ENCODE measurements at regions not wholly inside any gene's neighbourhood (a gene's known extent, or its start where the extent isn't known, plus 50 kb on each side); places are given as distances from the start of the nearest gene placed in this dataset.

DNA sequence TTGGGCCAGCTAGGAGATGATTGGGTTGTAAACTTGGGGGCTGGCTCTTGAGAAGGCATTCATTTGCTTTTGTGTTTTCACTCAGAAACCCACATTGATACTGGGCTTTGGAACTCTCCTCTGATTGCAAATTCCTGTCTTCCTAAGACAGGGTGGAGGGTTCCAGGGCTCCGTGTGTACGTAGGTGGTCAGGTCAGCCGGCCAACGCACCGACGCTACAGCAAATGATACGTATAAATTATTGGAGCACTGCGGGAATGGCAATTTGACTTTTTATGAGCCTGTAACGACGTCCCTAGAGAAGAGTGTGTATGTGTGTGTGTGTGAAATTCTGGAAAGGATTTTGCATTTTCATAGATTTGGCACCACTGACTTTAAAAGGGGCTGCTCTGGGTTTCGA, 236.9 kb downstream of the SHOX start:
- no peak overlapping the region for H3K27ac ChIP-seq
- intact Hi-C loops (cut with DNase I), result no loop called here
- no peaks in the 10 kb centered on the region for H3K4me1 ChIP-seq
- no peaks in the 10 kb centered on the region for H3K9me3 ChIP-seq
- WGBS, 2 donors, result 66 to 71% methylated on average over 11 of the region's 11 CpGs
- no peaks in the 10 kb centered on the region for H3K36me3 ChIP-seq (replicated peaks in 1 of 2; ENCODE audit: insufficient read depth in 1 of 2, low read depth in 2 of 2)
- H3K4me3 ChIP-seq, result no peak overlapping the region
- no peak for TF ChIP-seq POLR2A (IDR thresholded peaks at IDR 0.05)
- TF ChIP-seq, protein P1, sequence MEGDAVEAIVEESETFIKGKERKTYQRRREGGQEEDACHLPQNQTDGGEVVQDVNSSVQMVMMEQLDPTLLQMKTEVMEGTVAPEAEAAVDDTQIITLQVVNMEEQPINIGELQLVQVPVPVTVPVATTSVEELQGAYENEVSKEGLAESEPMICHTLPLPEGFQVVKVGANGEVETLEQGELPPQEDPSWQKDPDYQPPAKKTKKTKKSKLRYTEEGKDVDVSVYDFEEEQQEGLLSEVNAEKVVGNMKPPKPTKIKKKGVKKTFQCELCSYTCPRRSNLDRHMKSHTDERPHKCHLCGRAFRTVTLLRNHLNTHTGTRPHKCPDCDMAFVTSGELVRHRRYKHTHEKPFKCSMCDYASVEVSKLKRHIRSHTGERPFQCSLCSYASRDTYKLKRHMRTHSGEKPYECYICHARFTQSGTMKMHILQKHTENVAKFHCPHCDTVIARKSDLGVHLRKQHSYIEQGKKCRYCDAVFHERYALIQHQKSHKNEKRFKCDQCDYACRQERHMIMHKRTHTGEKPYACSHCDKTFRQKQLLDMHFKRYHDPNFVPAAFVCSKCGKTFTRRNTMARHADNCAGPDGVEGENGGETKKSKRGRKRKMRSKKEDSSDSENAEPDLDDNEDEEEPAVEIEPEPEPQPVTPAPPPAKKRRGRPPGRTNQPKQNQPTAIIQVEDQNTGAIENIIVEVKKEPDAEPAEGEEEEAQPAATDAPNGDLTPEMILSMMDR (IDR thresholded peaks at IDR 0.05), result no peak
- H3K27me3 ChIP-seq, result no peaks in the 10 kb centered on the region
- no peak for DNase-seq
- no peak for ATAC-seq

DNA sequence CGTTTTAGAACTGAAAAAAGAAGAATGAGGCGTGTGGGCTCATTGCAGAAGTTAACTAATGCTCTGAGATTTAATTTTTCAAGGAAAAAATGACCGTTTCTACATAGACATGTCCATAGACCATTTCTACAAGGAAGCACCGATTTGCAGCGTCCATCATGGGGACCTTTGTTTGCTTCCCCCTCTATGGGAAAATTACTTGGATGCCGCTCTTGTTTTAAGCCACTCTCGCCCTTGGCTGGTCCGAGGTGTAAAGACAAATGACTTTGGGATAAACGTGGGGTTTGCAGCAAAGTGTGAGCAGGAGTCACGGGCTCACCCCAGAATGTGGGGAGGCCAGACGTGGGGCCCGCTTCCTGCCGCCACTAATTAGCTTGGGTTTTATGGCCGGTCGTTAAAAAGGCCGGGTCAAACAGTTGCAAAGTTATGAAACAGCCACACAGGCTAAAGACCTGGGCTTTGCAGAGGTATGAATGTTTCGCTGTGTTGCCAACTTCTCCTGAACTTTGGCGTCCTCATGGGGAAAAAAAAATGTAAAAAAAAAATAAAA, 235.9 kb downstream of the SHOX start:
- 34 to 41% methylated on average over 18 of the region's 18 CpGs for WGBS, 2 donors
- Histone ChIP-seq H3K4me1 (no peaks in the 10 kb centered on the region), H3K27ac (no peak overlapping the region), H3K9me3 (no peaks in the 10 kb centered on the region), H3K27me3 (no peaks in the 10 kb centered on the region), H3K36me3 (replicated peaks in 1 of 2; ENCODE audit: insufficient read depth in 1 of 2, low read depth in 2 of 2) (no peaks in the 10 kb centered on the region), H3K4me3 (no peak overlapping the region)
- ATAC-seq, result no peak
- intact Hi-C loops (cut with DNase I), result no loop called here
- TF ChIP-seq, protein P1 (IDR thresholded peaks at IDR 0.05), result no peak
- no peak for TF ChIP-seq POLR2A (IDR thresholded peaks at IDR 0.05)
- no peak for DNase-seq

- Histone ChIP-seq H3K4me3 (no peak overlapping the region), H3K4me1 (no peaks in the 10 kb centered on the region), H3K27ac (no peak overlapping the region), H3K36me3 (replicated peaks in 1 of 2; ENCODE audit: insufficient read depth in 1 of 2, low read depth in 2 of 2) (no peaks in the 10 kb centered on the region), H3K27me3 (no peaks in the 10 kb centered on the region), H3K9me3 (no peaks in the 10 kb centered on the region)
- intact Hi-C loops (cut with DNase I), result no loop called here
- 75 to 96% methylated on average over 3 of the region's 3 CpGs for WGBS, 2 donors
- DNase-seq (no peak), ATAC-seq (no peak)
- no peak for TF ChIP-seq POLR2A (IDR thresholded peaks at IDR 0.05)
- TF ChIP-seq, protein P1 (IDR thresholded peaks at IDR 0.05), result no peak
Measured at GRCh38 chrX:865422-865821, 234.8 kb downstream of the SHOX start.

DNA sequence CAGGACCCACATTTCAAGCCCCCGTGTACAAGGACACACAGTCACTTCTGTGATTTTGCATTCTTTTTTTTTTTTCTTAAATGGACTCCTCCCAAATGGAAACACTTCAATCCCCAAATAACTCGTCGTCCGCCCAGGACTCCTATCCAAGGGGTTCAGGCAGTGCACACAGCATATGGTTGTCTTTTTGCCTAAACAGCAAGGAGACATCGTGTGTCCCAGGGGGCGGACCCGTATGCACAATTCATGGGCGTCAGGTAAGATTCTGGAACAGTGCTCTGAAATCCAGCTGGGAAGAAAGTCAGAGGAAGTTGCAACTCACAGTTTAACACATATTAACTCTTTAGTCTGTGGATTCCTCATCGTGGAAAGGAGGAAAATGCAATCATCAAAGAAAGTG, 231.3 kb downstream of the SHOX start:
- H3K9me3 ChIP-seq, result no peaks in the 10 kb centered on the region
- ATAC-seq (no peak), DNase-seq (no peak)
- TF ChIP-seq POLR2A (IDR thresholded peaks at IDR 0.05), result no peak
- TF ChIP-seq, protein P1 (IDR thresholded peaks at IDR 0.05), result no peak
- intact Hi-C loops (cut with DNase I), result no loop called here
- no peaks in the 10 kb centered on the region for H3K4me1 ChIP-seq
- H3K36me3 ChIP-seq (replicated peaks in 1 of 2; ENCODE audit: insufficient read depth in 1 of 2, low read depth in 2 of 2), result no peaks in the 10 kb centered on the region
- H3K27ac ChIP-seq, result no peak overlapping the region
- H3K4me3 ChIP-seq, result no peak overlapping the region
- no peaks in the 10 kb centered on the region for H3K27me3 ChIP-seq
- WGBS, 2 donors, result 31 to 32% methylated on average over 9 of the region's 9 CpGs

DNA sequence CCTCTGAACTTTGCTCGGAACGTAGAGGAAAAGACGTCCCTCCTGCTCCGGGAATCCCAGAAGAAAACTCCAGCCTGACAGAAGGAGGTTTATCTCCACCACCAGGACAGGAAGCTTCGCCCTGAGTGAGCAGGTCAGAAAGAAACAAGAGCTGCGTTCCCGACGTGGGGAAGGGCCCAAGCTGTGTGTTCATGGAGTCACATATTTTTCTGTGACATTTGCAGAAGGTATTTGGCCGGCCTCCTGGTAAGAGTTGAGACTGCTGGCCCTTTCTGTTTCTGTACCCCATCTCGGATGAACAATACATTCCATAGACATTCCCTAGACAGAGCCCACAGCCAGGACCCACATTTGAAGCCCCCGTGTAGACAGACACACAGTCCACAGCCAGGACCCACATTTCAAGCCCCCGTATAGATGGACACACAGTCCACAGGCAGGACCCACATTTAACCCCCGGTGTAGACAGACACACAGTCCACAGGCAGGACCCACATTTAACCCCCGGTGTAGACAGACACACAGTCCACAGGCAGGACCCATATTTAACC, 230.8 kb downstream of the SHOX start:
- DNase-seq, result no peak
- Histone ChIP-seq H3K27me3 (no peaks in the 10 kb centered on the region), H3K9me3 (no peaks in the 10 kb centered on the region), H3K4me3 (no peak overlapping the region), H3K36me3 (replicated peaks in 1 of 2; ENCODE audit: insufficient read depth in 1 of 2, low read depth in 2 of 2) (no peaks in the 10 kb centered on the region), H3K4me1 (no peaks in the 10 kb centered on the region), H3K27ac (no peak overlapping the region)
- TF ChIP-seq, protein P1 (IDR thresholded peaks at IDR 0.05), result no peak
- TF ChIP-seq POLR2A (IDR thresholded peaks at IDR 0.05), result no peak
- ATAC-seq, result no peak
- WGBS, 2 donors, result 44 to 46% methylated on average over 13 to 14 of the region's 14 CpGs
- intact Hi-C loops (cut with DNase I), result no loop called here
